SJSA1 (cell line): ENCODE measurements at regions not wholly inside any gene's neighbourhood (a gene's known extent, or its start where the extent isn't known, plus 50 kb on each side); places are given as distances from the start of the nearest gene placed in this dataset.

Experiments used
- DNase-seq, 2 experiments: peaks; one replicate each; pipeline ENCODE4 v3.0.0-alpha.2; 2015 to 2020; ENCODE audit warnings: low spot score in 2 of 2, low read depth in 1 of 2
- H3K27ac ChIP-seq: fragments of 250-450 bp; sonication (Bioruptor Pico); 2 replicates; pipeline ENCODE4 v1.5.1; 2020; ENCODE audit warnings: mild to moderate bottlenecking, moderate library complexity
- H3K27me3 ChIP-seq: fragments of 250-450 bp; sonication (Bioruptor Pico); replicated peaks from 2 replicates; pipeline ENCODE4 v1.5.1; 2020; ENCODE audit warnings: mild to moderate bottlenecking, moderate library complexity
- H3K36me3 ChIP-seq: fragments of 250-450 bp; sonication (Bioruptor Pico); 2 replicates; pipeline ENCODE4 v1.5.1; 2020; ENCODE audit warnings: mild to moderate bottlenecking
- H3K4me1 ChIP-seq: fragments of 250-450 bp; sonication (Bioruptor Pico); replicated peaks from 2 replicates; pipeline ENCODE4 v1.6.1; 2021; ENCODE audit warnings: mild to moderate bottlenecking
- H3K4me3 ChIP-seq: fragments of 250-450 bp; sonication (Bioruptor Pico); 2 replicates; pipeline ENCODE4 v1.5.1; 2020; ENCODE audit warnings: mild to moderate bottlenecking
- H3K9me3 ChIP-seq: fragments of 250-450 bp; sonication (Bioruptor Pico); replicated peaks from 2 replicates; pipeline ENCODE4 v1.5.1; 2020; ENCODE audit warnings: mild to moderate bottlenecking

DNA sequence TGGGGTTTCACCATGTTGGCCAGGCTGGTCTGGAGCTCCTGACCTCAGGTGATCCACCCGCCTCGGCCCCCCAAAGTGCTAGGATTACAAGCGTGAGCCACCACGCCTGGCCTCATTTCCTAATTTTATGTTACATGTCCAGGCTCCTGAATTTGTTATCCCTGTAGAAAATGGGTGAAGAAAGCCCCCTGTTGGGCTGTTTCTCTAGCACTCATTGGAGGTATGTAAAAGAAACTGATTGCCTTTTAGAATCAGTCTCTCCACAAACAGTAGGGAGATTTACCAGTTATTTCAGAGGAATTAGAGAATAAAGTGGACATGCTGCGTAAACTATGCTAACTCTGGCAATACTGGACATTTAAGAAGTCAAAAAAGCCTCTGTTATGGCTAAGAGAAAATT, 364.1 kb upstream of the TBL1XR1 start:
- Histone ChIP-seq H3K4me3 (no peak overlapping the region), H3K27me3 (no peaks in the 10 kb centered on the region), H3K4me1 (no peaks in the 10 kb centered on the region), H3K27ac (no peak overlapping the region), H3K9me3 (no peaks in the 10 kb centered on the region), H3K36me3 (no peaks in the 10 kb centered on the region)
- DNase-seq, result no peak

DNA sequence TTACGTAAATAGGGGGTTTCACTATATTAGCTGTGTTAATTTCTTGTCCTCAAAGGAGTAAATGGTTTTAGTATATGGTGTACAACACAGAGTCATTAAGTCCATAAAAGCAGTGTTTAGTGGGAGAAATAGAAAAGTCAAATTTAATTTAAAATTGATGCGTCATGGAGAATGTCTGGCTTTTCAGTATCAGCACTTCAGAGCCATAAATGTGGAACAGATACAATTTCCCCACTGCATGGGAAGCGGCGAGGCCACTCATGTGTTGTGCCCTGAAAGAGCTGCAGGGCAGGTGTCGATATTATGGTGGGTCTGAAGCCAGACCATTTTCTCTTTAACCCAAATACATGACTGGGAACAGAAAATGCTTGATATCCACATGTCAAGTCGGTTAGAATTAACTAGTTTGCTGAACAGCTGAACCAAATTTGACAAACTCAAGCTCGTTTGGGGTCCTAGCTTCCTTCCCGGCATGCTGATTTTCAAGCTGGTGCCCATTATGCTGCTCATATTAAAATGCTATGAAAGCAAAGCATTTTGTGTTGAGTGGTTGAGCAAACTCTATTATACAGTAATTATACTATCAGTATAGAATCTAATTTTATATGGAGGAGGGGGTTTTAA, 364.6 kb upstream of the TBL1XR1 start:
- no peaks in the 10 kb centered on the region for H3K4me1 ChIP-seq
- no peak for DNase-seq
- H3K4me3 ChIP-seq, result no peak overlapping the region
- H3K27ac ChIP-seq, result no peak overlapping the region
- no peaks in the 10 kb centered on the region for H3K27me3 ChIP-seq
- H3K36me3 ChIP-seq, result no peaks in the 10 kb centered on the region
- no peaks in the 10 kb centered on the region for H3K9me3 ChIP-seq

DNA sequence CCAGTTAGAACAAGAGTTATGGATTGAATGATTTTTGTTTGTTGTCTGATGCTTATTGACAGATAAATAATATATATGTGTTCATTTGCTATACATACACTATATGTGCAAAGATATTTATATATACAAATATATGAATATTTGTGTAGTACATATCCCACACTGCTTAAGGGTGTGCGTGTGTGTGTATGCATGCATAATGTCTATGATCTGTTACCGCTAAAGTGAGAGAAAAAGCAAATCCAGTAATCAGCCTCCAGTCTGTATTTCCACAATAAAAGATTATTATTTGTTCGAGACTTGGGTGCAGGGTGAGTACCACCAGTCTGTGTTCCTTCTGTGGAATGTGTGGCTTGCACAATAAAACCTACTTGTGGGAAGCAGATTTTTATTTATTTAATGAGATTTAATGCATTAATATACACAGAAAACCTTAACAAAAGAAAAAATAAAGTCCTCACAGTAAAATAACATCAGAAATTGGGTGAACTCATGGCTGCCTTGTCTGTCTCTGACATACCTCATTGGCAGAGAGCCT, 366.0 kb upstream of the TBL1XR1 start:
- DNase-seq, result no peak
- no peaks in the 10 kb centered on the region for H3K36me3 ChIP-seq
- no peaks in the 10 kb centered on the region for H3K9me3 ChIP-seq
- H3K27ac ChIP-seq, result no peak overlapping the region
- no peaks in the 10 kb centered on the region for H3K4me1 ChIP-seq
- no peak overlapping the region for H3K4me3 ChIP-seq
- no peaks in the 10 kb centered on the region for H3K27me3 ChIP-seq

DNA sequence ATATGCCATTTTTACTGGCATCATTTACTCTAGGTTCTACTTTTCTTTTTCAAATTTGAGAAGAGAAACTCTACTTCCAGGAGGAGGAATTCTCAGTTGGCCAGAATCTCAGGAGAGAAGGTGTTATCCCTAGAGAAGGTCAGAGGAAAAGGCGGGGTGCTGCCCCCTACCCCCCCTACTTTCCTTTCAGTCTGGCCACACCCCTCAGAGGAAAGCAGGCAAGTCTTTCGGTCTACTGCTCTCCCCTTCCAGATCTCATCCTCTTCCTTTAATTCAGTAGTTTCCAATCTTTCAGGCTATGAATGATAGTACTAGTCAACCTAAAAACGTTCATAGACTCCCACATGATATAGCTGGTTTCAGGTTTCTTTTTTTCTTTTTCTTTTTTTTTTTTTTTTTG, 366.5 kb upstream of the TBL1XR1 start:
- DNase-seq, result no peak
- H3K36me3 ChIP-seq, result no peaks in the 10 kb centered on the region
- no peaks in the 10 kb centered on the region for H3K27me3 ChIP-seq
- no peak overlapping the region for H3K27ac ChIP-seq
- no peak overlapping the region for H3K4me3 ChIP-seq
- no peaks in the 10 kb centered on the region for H3K9me3 ChIP-seq
- H3K4me1 ChIP-seq, result no peaks in the 10 kb centered on the region

DNA sequence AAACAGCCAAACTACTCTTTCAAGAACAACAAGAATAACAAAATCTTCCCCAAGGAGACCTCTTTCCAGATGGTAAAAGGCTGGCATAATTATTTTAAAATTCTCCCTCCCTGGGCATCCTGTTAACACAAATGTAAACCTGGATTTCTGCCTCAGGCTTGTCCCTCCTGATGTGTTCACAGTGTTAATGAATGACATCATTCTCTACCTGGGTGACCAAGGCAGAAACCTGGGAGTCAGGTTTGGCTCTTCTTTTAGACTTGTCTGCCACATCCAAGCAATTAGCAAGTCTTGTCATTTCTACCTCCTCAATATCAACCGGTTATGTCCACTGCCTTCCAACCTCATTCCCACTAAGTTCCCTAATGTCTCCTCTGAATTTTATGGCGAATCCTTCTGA, 368.7 kb upstream of the TBL1XR1 start:
- Histone ChIP-seq H3K27ac (no peak overlapping the region), H3K27me3 (no peaks in the 10 kb centered on the region), H3K36me3 (no peaks in the 10 kb centered on the region), H3K9me3 (no peaks in the 10 kb centered on the region), H3K4me3 (no peak overlapping the region), H3K4me1 (no peaks in the 10 kb centered on the region)
- DNase-seq, result no peak

DNA sequence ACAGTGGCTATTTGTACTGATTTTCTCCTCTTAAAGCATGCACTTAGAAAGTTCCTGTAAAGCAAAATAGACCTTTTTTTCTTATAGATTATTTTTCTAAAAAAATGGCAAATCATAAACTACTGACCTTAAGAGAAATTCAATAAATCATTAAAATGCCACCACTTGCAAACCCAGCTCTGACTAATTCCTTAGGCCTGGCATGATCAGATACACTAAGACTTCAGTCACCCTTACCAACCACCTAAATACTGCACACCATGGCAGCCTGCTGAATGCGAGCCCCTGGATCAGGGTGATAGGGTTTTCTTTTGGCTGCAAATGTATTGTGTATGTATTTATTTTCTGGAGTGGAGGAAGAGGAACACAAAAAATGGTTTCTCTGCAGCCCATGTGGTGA, 370.6 kb upstream of the TBL1XR1 start:
- DNase-seq, result no peak
- Histone ChIP-seq H3K4me1 (no peaks in the 10 kb centered on the region), H3K27ac (no peak overlapping the region), H3K4me3 (no peak overlapping the region), H3K36me3 (no peaks in the 10 kb centered on the region), H3K27me3 (no peaks in the 10 kb centered on the region), H3K9me3 (no peaks in the 10 kb centered on the region)

DNA sequence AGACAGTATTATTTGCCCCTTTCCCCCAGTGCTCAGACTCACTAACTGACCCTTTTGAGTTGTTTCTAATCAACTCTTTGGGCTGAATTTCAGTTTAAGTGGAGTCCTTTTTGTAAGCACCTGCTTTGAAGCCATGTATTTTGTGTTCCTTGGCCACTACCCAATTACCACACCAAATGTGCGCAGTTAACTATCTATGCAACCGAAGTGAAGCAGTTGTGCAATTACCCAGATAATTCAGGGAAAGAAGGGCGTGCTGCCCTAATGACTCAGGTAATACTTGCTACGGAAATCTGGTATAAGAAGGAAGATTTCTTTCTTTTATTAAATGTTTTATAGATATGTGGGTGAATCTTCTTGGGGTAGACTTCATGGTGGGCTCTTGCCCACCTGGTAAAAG, 371.9 kb upstream of the TBL1XR1 start:
- no peak for DNase-seq
- Histone ChIP-seq H3K36me3 (no peaks in the 10 kb centered on the region), H3K27me3 (no peaks in the 10 kb centered on the region), H3K4me3 (no peak overlapping the region), H3K27ac (no peak overlapping the region), H3K9me3 (no peaks in the 10 kb centered on the region), H3K4me1 (no peaks in the 10 kb centered on the region)

DNA sequence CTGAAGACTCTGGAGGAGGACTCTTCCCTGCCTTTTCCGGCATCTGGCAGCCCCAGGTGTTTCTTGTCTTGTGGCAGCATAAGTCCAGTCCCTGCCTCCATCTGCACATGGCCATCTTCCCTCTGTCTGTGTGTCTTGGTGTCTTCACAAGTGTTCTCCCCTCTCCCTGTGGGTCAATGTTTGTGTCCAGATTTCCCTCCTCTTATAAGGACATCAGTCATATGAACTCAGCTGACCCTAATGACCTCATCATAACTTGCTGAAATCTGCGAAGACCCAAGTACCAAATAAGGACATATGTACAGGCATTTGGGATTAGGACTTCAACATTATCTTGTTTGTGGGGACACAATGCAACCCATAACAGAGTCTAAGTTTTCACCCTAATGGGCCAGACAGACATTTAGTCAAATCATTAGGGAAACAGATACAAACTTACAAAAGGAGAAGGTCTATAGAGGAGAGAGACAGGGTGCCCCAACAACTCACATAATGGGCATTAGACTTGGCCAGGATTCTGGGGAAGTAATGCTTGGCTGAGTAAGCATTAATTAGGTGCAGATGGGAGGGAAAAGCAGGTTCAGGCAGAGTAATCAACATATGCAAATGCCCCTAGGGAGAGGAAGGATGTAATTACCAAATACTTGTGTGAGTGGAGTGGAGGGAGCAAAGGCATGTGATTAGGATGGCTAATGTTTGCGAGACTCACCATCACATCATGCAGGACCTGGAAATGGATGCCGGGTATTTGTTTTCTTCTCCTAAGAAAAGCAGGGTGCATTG, 372.8 kb upstream of the TBL1XR1 start:
- no peaks in the 10 kb centered on the region for H3K36me3 ChIP-seq
- no peaks in the 10 kb centered on the region for H3K27me3 ChIP-seq
- H3K4me1 ChIP-seq, result no peaks in the 10 kb centered on the region
- no peaks in the 10 kb centered on the region for H3K9me3 ChIP-seq
- H3K4me3 ChIP-seq, result no peak overlapping the region
- DNase-seq, result no peak
- H3K27ac ChIP-seq, result no peak overlapping the region

DNA sequence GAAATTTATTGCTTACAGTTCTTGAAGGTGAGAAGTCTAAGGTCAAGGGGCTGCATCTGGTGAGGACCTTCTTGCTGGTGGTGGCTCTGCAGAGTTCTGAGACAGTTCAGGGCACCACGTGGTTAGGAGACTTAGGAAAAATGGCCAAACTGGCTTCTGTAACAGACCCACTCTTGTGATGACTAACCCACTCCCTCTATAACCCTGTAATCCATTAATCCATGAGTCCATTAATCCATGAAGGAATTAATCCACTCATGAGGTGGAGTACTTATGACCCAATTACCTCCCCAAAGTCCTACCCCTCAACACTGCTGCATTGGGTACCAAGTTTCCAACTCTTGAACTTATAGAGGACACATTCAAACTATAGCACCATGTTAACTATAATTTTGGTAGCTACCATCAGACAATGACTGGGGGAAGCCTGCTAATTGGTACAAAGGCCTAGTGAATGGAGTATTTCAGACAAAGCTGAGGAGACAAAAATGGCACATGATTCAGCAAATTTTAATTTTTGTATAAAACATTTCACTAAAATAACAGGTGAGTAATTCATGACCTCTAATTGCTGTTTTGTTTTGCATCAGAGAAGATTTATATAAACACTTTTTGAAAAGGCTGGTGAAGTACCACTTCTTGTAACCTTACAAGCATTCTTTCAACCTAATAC, 374.1 kb upstream of the TBL1XR1 start:
- no peaks in the 10 kb centered on the region for H3K4me1 ChIP-seq
- H3K36me3 ChIP-seq, result no peaks in the 10 kb centered on the region
- H3K27ac ChIP-seq, result no peak overlapping the region
- H3K4me3 ChIP-seq, result no peak overlapping the region
- no peaks in the 10 kb centered on the region for H3K9me3 ChIP-seq
- DNase-seq, result no peak
- H3K27me3 ChIP-seq, result no peaks in the 10 kb centered on the region

DNA sequence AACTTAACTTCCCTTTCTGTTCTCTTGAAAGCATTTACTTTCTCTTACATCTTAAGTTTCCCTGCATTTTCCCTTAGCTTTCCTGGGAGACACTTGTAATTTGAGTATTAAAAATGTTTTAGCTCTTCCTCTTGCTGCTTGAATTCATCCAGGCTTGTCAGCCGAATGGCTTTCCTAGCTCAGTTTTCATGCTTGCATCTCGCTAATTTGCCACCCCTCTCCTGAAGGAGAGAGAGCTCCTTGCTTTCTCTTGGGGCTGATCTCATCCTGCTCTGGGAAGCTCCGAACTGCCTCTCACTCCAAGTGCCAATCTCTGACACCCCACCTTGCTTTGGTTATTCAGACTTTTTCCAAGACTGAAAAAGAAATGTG, 374.6 kb upstream of the TBL1XR1 start:
- Histone ChIP-seq H3K27me3 (no peaks in the 10 kb centered on the region), H3K27ac (no peak overlapping the region), H3K4me1 (no peaks in the 10 kb centered on the region), H3K36me3 (no peaks in the 10 kb centered on the region), H3K9me3 (no peaks in the 10 kb centered on the region), H3K4me3 (no peak overlapping the region)
- DNase-seq, result no peak

DNA sequence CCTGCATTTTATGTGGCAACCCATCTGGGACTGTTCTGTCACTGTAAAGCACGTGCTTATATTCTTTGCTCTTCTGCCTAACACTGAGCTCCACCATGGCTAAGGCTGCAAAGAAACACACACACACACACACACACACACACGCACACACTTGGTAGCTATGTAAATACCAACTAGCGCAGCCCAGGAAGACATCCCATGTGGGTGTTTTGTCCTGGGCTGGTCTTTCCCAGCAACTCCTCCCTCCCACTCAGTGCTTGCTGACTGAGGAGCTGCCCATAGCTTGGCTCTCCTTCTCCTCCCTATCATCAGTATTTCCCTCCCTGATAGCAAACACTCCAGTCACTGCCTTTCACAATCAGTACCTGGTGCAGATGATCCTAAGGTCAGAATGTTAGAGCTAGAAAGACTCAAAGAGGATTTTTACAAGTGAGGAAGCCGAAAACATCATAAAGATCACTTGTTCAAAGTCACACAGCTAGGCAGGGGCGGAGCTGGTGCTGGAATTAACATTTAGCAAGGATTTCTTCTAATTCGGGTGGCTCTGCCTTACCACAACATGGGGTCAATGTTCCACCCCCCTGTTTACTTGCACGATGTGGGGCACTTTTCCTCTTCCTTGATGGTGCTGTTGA, 377.1 kb upstream of the TBL1XR1 start:
- H3K27ac ChIP-seq, result no peak overlapping the region
- no peaks in the 10 kb centered on the region for H3K27me3 ChIP-seq
- DNase-seq, result no peak
- H3K4me1 ChIP-seq, result no peaks in the 10 kb centered on the region
- H3K9me3 ChIP-seq, result no peaks in the 10 kb centered on the region
- H3K36me3 ChIP-seq, result no peaks in the 10 kb centered on the region
- no peak overlapping the region for H3K4me3 ChIP-seq

DNA sequence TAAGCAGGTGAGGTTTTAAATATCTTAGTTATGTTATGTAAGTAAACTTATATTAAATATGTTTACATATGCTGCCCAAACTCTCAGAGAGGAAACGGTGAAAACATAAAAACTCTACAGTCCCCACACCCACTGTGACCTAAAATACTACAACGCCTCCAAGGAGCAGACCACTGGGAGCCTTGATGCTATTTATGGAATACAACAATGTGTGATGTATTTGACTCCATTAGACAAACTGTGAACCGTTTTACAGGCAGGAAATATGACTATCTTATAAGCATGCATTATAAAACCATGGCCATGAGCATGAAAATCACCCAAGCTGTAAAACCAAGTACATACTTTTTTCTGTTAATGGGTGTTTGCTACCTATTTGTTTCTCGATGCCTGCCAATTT, 379.5 kb upstream of the TBL1XR1 start:
- H3K27ac ChIP-seq, result no peak overlapping the region
- no peak overlapping the region for H3K4me3 ChIP-seq
- no peaks in the 10 kb centered on the region for H3K9me3 ChIP-seq
- DNase-seq, result no peak
- H3K27me3 ChIP-seq, result no peaks in the 10 kb centered on the region
- H3K4me1 ChIP-seq, result no peaks in the 10 kb centered on the region
- no peaks in the 10 kb centered on the region for H3K36me3 ChIP-seq

DNA sequence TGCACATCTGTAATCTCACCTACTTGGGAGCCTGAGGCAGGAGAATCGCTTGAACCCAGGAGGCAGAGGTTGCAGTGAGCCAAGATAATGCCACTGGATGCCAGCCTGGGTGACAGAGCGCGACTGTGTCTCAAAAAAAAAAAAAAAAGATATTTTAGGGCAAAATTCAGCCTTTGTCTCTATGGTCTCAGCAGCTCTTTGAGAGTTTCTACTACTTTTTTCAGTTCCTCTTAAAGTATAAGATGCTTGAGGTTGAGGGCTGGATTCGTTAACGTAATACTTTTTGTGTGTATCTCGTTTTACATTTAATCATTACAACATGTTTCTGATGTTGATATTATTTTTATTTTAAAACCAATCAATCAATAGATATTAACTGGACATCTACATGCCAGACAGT, 381.2 kb upstream of the TBL1XR1 start:
- H3K4me1 ChIP-seq, result no peaks in the 10 kb centered on the region
- no peaks in the 10 kb centered on the region for H3K36me3 ChIP-seq

DNA sequence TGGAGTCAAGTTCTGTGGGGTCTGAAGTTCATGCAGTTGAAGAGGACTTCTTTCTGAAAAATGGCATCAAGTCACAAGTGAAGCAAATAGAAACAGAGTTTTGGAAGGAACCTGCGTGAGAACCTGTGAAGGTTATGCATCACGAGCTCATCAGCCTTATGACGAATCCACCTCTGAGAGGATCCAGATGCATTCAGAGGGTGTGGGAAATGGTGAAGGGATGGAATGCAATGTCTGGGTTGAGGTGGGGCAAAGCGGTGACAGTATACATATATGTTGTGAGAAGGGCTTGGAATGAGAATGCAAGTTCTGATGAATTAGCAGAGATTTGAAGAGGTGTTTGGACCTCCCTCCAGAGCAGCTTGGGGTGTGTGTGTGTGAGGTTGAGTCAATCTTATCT, 382.1 kb upstream of the TBL1XR1 start:
- Histone ChIP-seq H3K36me3 (no peaks in the 10 kb centered on the region), H3K27ac (no peak overlapping the region), H3K4me1 (no peaks in the 10 kb centered on the region), H3K4me3 (no peak overlapping the region), H3K27me3 (no peaks in the 10 kb centered on the region), H3K9me3 (no peaks in the 10 kb centered on the region)
- DNase-seq, result no peak

More for the DNA sequence above, 381.2 kb upstream of the TBL1XR1 start:
- DNase-seq, result no peak
- no peaks in the 10 kb centered on the region for H3K9me3 ChIP-seq
- H3K27ac ChIP-seq, result no peak overlapping the region
- H3K27me3 ChIP-seq, result no peaks in the 10 kb centered on the region
- no peak overlapping the region for H3K4me3 ChIP-seq
